ENCODE measurements at regions not wholly inside any gene's neighbourhood (a gene's known extent, or its start where the extent isn't known, plus 50 kb on each side); places are given as distances from the start of the nearest gene placed in this dataset.

- TF ChIP-seq EZH2 (IDR thresholded peaks at IDR 0.05) (no peak), POLR2AphosphoS5 (IDR thresholded peaks at IDR 0.05; ENCODE audit: borderline replicate concordance, low read depth, low read length) (no peak)
Observed at GRCh38 chr13:78465250-78465649, 138.1 kb downstream of the POU4F1 start.
